Ovary (tissue), 7 donors: ENCODE measurements at regions not wholly inside any gene's neighbourhood (a gene's known extent, or its start where the extent isn't known, plus 50 kb on each side); places are given as distances from the start of the nearest gene placed in this dataset.

Experiments used
- DNase-seq, 5 donors: peaks; one replicate each; pipeline ENCODE4 v3.0.0-alpha.2; 2019 to 2020
- H3K27ac ChIP-seq, 2 donors: fragments of 200-600 bp; one replicate each; pipeline versions ENCODE4 v1.5.1 to v1.8.0; 2019 to 2022
- H3K27me3 ChIP-seq: fragments of 200-600 bp; one replicate; pipeline ENCODE4 v1.8.0; 2022
- H3K36me3 ChIP-seq: fragments of 200-600 bp; sonication (generic); one replicate; pipeline ENCODE4 v1.5.1; 2019
- H3K4me1 ChIP-seq: one replicate; pipeline ENCODE4 v1.8.1; 2013; ENCODE audit warnings: mild to moderate bottlenecking, moderate library complexity; ENCODE audit not compliant: insufficient read depth
- H3K4me3 ChIP-seq: fragments of 200-600 bp; sonication (generic); one replicate; pipeline ENCODE4 v1.5.1; 2017
- H3K9me3 ChIP-seq, 2 donors: fragments of 200-600 bp in 1 of 2; sonication (generic) in 1 of 2; one replicate each; pipeline versions ENCODE4 v1.5.1 to v1.8.1; 2013 to 2019; ENCODE audit warnings: mild to moderate bottlenecking in 1 of 2, moderate library complexity in 1 of 2
- CTCF ChIP-seq, 3 donors: fragments of 450-650 bp in 2 of 3; fragments of 200-600 bp in 1 of 3; IDR thresholded peaks; one replicate each; pipeline versions ENCODE4 v1.5.1 to v1.8.0; 2016 to 2022; ENCODE audit warnings: antibody characterized with exemption in 3 of 3, mild to moderate bottlenecking in 1 of 3
- EP300 ChIP-seq: sonication (generic); formaldehyde crosslinking; IDR thresholded peaks from one replicate; pipeline ENCODE4 v1.6.1; 2017; ENCODE audit warnings: antibody characterized with exemption
- POLR2A ChIP-seq: fragments of 450-650 bp; IDR thresholded peaks from one replicate; pipeline ENCODE4 v1.6.1; 2017; ENCODE audit warnings: antibody characterized with exemption, mild to moderate bottlenecking, moderate library complexity
- WGBS, 3 donors: extraction: QIAGEN DNeasy Blood & Tissue Kit in 1 of 3; methylation state at CpG; one replicate each; pipeline versions ENCODE4 v1.1.5 to v1.1.7; 2013 to 2017; 5-methylcytosine and 5-hydroxymethylcytosine counted together
- intact Hi-C, 4 donors: fragments of 100-400 bp; cut with DNase I; formaldehyde crosslinking; loops; one replicate each; pipeline versions ENCODE4 v1.11.0 to v1.15.1; 2022 to 2023
- donor health status: DM: no; HTN: no; CAD: no; lungs with moderate emphysema.
- donor health status: DM: no; HTN: no; CAD: no.
- donor health status: Bipolar disorder and iron deficiency.
- donor health status: DM: no; HTN: no; CAD: no.
- donor health status: DM: yes; HTN: yes; CAD: no.

GRCh38 chr5:164098531-164098930 is 593.1 kb downstream of the MAT2B start:
- Histone ChIP-seq H3K27me3 (no peaks in the 10 kb centered on the region), H3K9me3 (no peaks in the 10 kb centered on the region), H3K4me3 (no peak overlapping the region), H3K4me1 (no peaks in the 10 kb centered on the region), H3K36me3 (no peaks in the 10 kb centered on the region), H3K27ac (no peak overlapping the region)
- TF ChIP-seq EP300 (no peak), POLR2A (no peak), CTCF (IDR thresholded peaks at IDR 0.05) (no peak)
- WGBS, 3 donors: 58 to 76% (median 65%) methylated on average over 1 of the region's 1 CpG
- DNase-seq: no peak
- intact Hi-C loops: no loop called here

DNA sequence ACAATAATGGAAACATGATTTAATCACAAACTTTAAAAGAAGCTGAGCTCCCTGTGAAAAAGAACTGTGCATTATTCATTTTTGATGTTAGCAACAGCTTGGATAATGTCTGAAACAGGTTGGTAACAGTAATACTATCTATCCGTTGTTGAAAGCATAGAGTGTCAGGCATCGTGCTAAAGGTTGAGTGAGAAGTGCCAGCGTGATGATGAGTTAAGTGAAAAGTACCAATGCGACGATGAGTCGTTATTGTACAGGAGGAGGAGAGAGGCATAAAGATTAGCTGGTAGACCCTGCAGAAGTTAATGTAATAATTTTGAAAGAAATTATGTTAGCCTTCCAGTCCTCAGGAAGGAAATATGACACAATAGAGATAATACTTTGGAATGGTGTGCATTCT is 593.6 kb downstream of the MAT2B start:
- intact Hi-C loops: no loop called here
- WGBS, 3 donors: 72 to 75% (median 74%) methylated on average over 6 of the region's 6 CpGs
- H3K36me3 ChIP-seq: no peaks in the 10 kb centered on the region
- DNase-seq: no peak
- no peaks in the 10 kb centered on the region for H3K9me3 ChIP-seq
- no peak for TF ChIP-seq CTCF (IDR thresholded peaks at IDR 0.05)
- no peak for TF ChIP-seq POLR2A
- no peak for TF ChIP-seq EP300
- H3K4me3 ChIP-seq: no peak overlapping the region
- no peaks in the 10 kb centered on the region for H3K27me3 ChIP-seq
- H3K27ac ChIP-seq: no peak overlapping the region
- no peaks in the 10 kb centered on the region for H3K4me1 ChIP-seq

- TF ChIP-seq EP300 (no peak), CTCF (IDR thresholded peaks at IDR 0.05) (no peak), POLR2A (no peak)
- no peaks in the 10 kb centered on the region for H3K9me3 ChIP-seq
- intact Hi-C loops: no loop called here
- no peaks in the 10 kb centered on the region for H3K4me1 ChIP-seq
- no peak for DNase-seq
- no peaks in the 10 kb centered on the region for H3K36me3 ChIP-seq
- H3K27ac ChIP-seq: no peak overlapping the region
- 66 to 81% (median 69%) methylated on average over 2 of the region's 2 CpGs for WGBS, 3 donors
- H3K4me3 ChIP-seq: no peak overlapping the region
- H3K27me3 ChIP-seq: no peaks in the 10 kb centered on the region
These were observed 610.0 kb downstream of the MAT2B start for GRCh38 chr5:164115420-164115819.

DNA sequence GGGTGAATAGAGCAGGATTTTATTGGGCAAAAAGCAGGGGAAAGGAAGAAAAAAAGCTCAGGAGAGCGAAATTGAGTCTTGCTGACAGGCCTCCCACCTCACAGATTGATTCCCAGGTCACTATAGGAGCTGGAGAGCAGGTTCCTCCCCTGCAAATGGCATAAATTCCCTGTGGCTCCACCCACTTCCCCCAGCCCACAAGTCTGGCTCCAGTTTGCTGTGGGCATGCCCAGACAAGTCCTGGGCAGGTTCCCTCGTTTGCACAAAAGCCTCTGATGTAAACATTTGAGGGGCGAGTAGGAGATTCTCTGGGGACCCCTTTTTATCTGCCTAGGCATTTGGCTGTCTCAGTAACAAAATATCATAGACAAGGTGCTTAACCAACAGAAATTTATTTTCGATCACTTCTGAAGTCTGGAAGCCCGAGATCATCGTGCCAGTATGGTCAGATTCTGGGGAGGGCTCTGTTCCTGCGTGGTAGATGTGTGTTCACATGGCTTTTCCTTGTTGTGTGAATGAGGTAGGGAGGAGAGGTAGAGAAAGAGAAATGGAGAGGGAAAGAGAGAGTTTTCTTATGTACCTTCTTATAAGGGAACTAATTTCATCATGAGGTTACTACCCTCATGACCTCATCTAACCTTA is 614.5 kb downstream of the MAT2B start:
- DNase-seq: no peak
- no peaks in the 10 kb centered on the region for H3K27me3 ChIP-seq
- TF ChIP-seq CTCF (IDR thresholded peaks at IDR 0.05): no peak
- no peak for TF ChIP-seq POLR2A
- no peak for TF ChIP-seq EP300
- WGBS, 3 donors: 60 to 64% (median 64%) methylated on average over 7 of the region's 7 CpGs
- no peaks in the 10 kb centered on the region for H3K9me3 ChIP-seq
- H3K27ac ChIP-seq: no peak overlapping the region
- no peaks in the 10 kb centered on the region for H3K4me1 ChIP-seq
- H3K4me3 ChIP-seq: no peak overlapping the region
- intact Hi-C loops: no loop called here
- H3K36me3 ChIP-seq: no peaks in the 10 kb centered on the region
